NT2/D1 (cell line): ENCODE measurements at regions not wholly inside any gene's neighbourhood (a gene's known extent, or its start where the extent isn't known, plus 50 kb on each side); places are given as distances from the start of the nearest gene placed in this dataset.

ENCODE experiments used
- DNase-seq: peaks from one replicate; pipeline ENCODE4 v3.0.0-alpha.2; 2011; ENCODE audit warnings: low read depth, low spot score
- H3K27me3 ChIP-seq: 2 replicates; pipeline ENCODE4 v1.6.0; 2011; ENCODE audit warnings: mild to moderate bottlenecking; ENCODE audit not compliant: insufficient read length, insufficient read depth
- H3K36me3 ChIP-seq: 2 replicates; pipeline ENCODE4 v1.6.1; 2011; ENCODE audit warnings: mild to moderate bottlenecking, low read length, mixed read lengths; ENCODE audit not compliant: insufficient read depth, insufficient read length
- H3K4me1 ChIP-seq: 2 replicates; pipeline ENCODE4 v1.5.1; 2011; ENCODE audit not compliant: insufficient read depth, insufficient read length
- H3K4me3 ChIP-seq: 2 replicates; pipeline ENCODE4 v1.5.1; 2011; ENCODE audit warnings: low read depth; ENCODE audit not compliant: insufficient read length
- H3K9ac ChIP-seq: 2 replicates; pipeline ENCODE4 v1.6.0; 2011; ENCODE audit warnings: low read depth; ENCODE audit not compliant: insufficient read length
- H3K9me3 ChIP-seq: 2 replicates; pipeline ENCODE4 v1.5.1; 2011; ENCODE audit warnings: mild to moderate bottlenecking, low read length; ENCODE audit not compliant: insufficient read depth
- SUZ12 ChIP-seq: IDR thresholded peaks from 2 replicates; pipeline ENCODE4 v1.6.1; 2011; ENCODE audit not compliant: insufficient read length, insufficient read depth; ENCODE audit errors: extremely low read depth
- YY1 ChIP-seq: IDR thresholded peaks from 2 replicates; pipeline ENCODE4 v1.6.1; 2011; ENCODE audit not compliant: insufficient read length, insufficient read depth
- ZNF274 ChIP-seq: IDR thresholded peaks from 2 replicates; pipeline ENCODE4 v1.6.1; 2011; ENCODE audit warnings: mild to moderate bottlenecking, low read depth, low read length

- Histone ChIP-seq H3K36me3 (peaks cover 7% of the 10 kb centered on the region), H3K27me3 (no peaks in the 10 kb centered on the region), H3K9ac (peak overlapping the region; percentile 93), H3K9me3 (no peaks in the 10 kb centered on the region), H3K4me3 (peak overlapping the region; percentile 76), H3K4me1 (no peaks in the 10 kb centered on the region)
- TF ChIP-seq YY1, result no peak
- no peak for TF ChIP-seq SUZ12
- TF ChIP-seq ZNF274, result no peak
- DNase-seq, result no peak
Measured at GRCh38 chr6:26158076-26158580, 70.9 kb downstream of the HFE start.

DNA sequence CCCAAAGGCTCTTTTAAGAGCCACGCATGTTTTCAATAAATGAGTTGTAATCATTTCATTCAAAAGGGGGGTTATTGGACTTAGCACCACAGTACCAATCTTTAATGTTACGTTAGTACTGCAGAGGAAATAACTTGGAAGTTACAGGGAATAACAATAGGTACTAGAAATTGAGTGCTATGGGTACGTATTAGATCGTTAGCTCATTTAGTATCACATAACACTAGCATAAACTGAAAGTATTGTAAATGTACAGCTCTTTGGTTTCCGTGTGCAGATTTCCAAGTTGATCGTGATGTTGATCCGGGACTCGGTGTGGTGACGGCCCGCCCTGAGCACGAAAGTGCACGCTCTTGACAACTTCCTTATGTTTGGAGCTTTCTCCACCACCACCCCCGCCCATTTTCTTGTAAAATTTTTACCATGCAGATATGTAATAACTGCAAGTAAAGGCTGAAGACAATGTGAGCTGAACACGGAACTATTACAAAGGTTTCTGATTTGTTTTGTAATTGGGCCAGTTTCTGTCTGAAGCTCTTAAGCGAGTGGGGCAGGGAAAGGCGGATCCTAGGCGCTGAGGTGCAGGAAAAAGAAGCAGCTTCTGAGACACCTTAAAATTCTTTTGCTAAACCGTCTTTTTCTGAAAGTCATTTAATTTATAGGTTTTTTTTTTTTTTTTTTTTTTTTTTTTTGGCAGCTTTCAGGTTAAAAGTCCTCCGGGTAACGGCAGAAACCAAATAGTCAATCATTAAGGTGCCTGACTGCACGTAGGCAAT, 71.5 kb downstream of the HFE start:
- DNase-seq, result no peak
- Histone ChIP-seq H3K4me1 (no peaks in the 10 kb centered on the region), H3K9me3 (no peaks in the 10 kb centered on the region), H3K27me3 (no peaks in the 10 kb centered on the region), H3K4me3 (peak overlapping the region; percentile 76), H3K9ac (peak overlapping the region; percentile 93), H3K36me3 (peaks cover 13% of the 10 kb centered on the region)
- no peak for TF ChIP-seq YY1
- no peak for TF ChIP-seq ZNF274

DNA sequence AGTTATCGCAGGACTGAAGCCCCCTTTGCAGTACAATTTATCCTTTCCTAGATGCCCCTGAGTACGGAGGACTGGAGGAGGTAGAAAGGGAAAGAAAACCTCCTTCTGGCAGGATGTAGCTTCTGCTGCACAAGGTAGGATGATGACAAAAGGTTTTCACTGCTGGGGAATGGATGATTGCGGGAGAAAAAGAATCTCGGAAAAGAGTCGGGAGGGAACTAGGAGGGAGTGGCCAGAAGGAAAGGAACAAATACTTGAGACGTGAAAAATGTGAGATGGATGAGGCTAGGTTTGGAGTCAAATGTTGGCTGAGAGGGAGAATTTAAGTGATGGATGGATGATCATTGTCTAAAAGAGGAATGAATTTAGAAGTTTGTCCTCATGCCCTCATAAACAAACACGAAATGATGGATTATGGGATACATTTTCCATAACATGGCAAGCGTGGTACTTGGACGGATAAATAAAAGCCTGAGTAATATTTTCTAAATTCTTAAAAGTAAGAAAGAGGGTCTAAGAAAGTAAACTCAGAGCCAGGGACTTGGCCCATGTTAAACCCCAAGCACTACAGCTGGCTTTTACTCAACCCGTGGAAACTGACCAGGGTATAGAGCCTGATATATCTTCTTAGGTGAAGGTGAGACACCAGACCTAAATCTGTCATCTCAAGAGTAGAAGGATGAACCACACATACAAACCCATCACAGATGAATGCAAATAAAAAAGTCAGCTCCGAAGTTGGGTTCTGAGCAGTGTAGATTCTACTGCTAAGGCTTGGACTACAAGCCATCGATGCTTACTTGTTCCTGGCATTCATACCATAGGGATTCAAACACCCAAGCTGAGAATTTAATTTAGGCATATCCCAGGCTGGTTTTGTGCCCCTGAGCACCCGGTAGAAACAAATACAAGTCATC, 72.4 kb downstream of the HFE start:
- no peaks in the 10 kb centered on the region for H3K9me3 ChIP-seq
- H3K36me3 ChIP-seq, result peaks cover 19% of the 10 kb centered on the region
- no peaks in the 10 kb centered on the region for H3K4me1 ChIP-seq
- no peaks in the 10 kb centered on the region for H3K27me3 ChIP-seq
- no peak for DNase-seq
- H3K4me3 ChIP-seq, result peak overlapping the region; percentile 76
- H3K9ac ChIP-seq, result peak overlapping the region; percentile 93
- no peak for TF ChIP-seq YY1
- no peak for TF ChIP-seq ZNF274
- no peak for TF ChIP-seq SUZ12

- DNase-seq, result no peak
- Histone ChIP-seq H3K4me3 (no peak overlapping the region), H3K4me1 (no peaks in the 10 kb centered on the region), H3K36me3 (peaks cover 29% of the 10 kb centered on the region), H3K27me3 (no peaks in the 10 kb centered on the region), H3K9ac (no peak overlapping the region), H3K9me3 (no peaks in the 10 kb centered on the region)
- no peak for TF ChIP-seq SUZ12
- TF ChIP-seq ZNF274, result no peak
- TF ChIP-seq YY1, result no peak
Measured at GRCh38 chr6:26161322-26161721, 74.1 kb downstream of the HFE start.

- no peaks in the 10 kb centered on the region for H3K27me3 ChIP-seq
- H3K9me3 ChIP-seq, result no peaks in the 10 kb centered on the region
- H3K36me3 ChIP-seq, result peaks cover 33% of the 10 kb centered on the region
- no peak overlapping the region for H3K4me3 ChIP-seq
- no peak overlapping the region for H3K9ac ChIP-seq
- H3K4me1 ChIP-seq, result no peaks in the 10 kb centered on the region
- DNase-seq, result no peak
- TF ChIP-seq YY1 (no peak), ZNF274 (no peak), SUZ12 (no peak)
Measured at GRCh38 chr6:26162399-26162798, 75.2 kb downstream of the HFE start.

GRCh38 chr6:26163427-26164119, 76.3 kb downstream of the HFE start:
- no peaks in the 10 kb centered on the region for H3K4me1 ChIP-seq
- H3K36me3 ChIP-seq, result peaks cover 33% of the 10 kb centered on the region
- H3K9ac ChIP-seq, result no peak overlapping the region
- H3K4me3 ChIP-seq, result no peak overlapping the region
- DNase-seq, result no peak
- TF ChIP-seq YY1, result no peak
- TF ChIP-seq SUZ12, result no peak
- no peak for TF ChIP-seq ZNF274
- H3K27me3 ChIP-seq, result no peaks in the 10 kb centered on the region
- no peaks in the 10 kb centered on the region for H3K9me3 ChIP-seq

GRCh38 chr6:26164120-26164505, 76.9 kb downstream of the HFE start:
- Histone ChIP-seq H3K4me3 (no peak overlapping the region), H3K27me3 (no peaks in the 10 kb centered on the region), H3K9me3 (no peaks in the 10 kb centered on the region), H3K36me3 (peaks cover 33% of the 10 kb centered on the region), H3K9ac (no peak overlapping the region), H3K4me1 (no peaks in the 10 kb centered on the region)
- no peak for TF ChIP-seq ZNF274
- no peak for TF ChIP-seq YY1
- TF ChIP-seq SUZ12, result no peak
- no peak for DNase-seq
